ENCODE measurements at regions not wholly inside any gene's neighbourhood (a gene's known extent, or its start where the extent isn't known, plus 50 kb on each side); places are given as distances from the start of the nearest gene placed in this dataset.

- no peak for DNase-seq
These were observed 145.5 kb downstream of the C16orf95 start for GRCh38 chr16:87171723-87172122.

GRCh38 chr16:87172632-87173031 is 144.6 kb downstream of the C16orf95 start:
- DNase-seq, result no peak

GRCh38 chr16:87173294-87173893 is 143.8 kb downstream of the C16orf95 start:
- no peak for DNase-seq

- DNase-seq, result no peak
These were observed 143.1 kb downstream of the C16orf95 start for GRCh38 chr16:87174061-87174460.

- no peak for DNase-seq
These were observed 140.5 kb downstream of the C16orf95 start for GRCh38 chr16:87176735-87177134.

- no peak for DNase-seq
These were observed 139.5 kb downstream of the C16orf95 start for GRCh38 chr16:87177673-87178072.

GRCh38 chr16:87178177-87178863 is 138.9 kb downstream of the C16orf95 start:
- DNase-seq, result no peak

GRCh38 chr16:87178977-87179376 is 138.2 kb downstream of the C16orf95 start:
- no peak for DNase-seq

GRCh38 chr16:87180069-87180468 is 137.1 kb downstream of the C16orf95 start:
- DNase-seq, result no peak

- DNase-seq, result no peak
These were observed 134.4 kb downstream of the C16orf95 start for GRCh38 chr16:87182759-87183158.

GRCh38 chr16:87183647-87184046 is 133.5 kb downstream of the C16orf95 start:
- no peak for DNase-seq

- DNase-seq, result no peak
These were observed 131.9 kb downstream of the C16orf95 start for GRCh38 chr16:87185308-87185707.

- no peak for DNase-seq
These were observed 131.2 kb downstream of the C16orf95 start for GRCh38 chr16:87185983-87186382.

- DNase-seq, result no peak
These were observed 130.7 kb downstream of the C16orf95 start for GRCh38 chr16:87186446-87186845.

GRCh38 chr16:87186876-87187533 is 130.2 kb downstream of the C16orf95 start:
- no peak for DNase-seq

GRCh38 chr16:87188104-87188503 is 129.1 kb downstream of the C16orf95 start:
- no peak for DNase-seq

- no peak for DNase-seq
These were observed 127.8 kb downstream of the C16orf95 start for GRCh38 chr16:87189426-87189825.

- no peak for DNase-seq
These were observed 126.6 kb downstream of the C16orf95 start for GRCh38 chr16:87190288-87191230.

GRCh38 chr16:87192452-87193073 is 124.6 kb downstream of the C16orf95 start:
- DNase-seq, result no peak

- DNase-seq, result no peak
These were observed 123.0 kb downstream of the C16orf95 start for GRCh38 chr16:87194172-87194571.

GRCh38 chr16:87195161-87195560 is 122.0 kb downstream of the C16orf95 start:
- no peak for DNase-seq

- no peak for DNase-seq
These were observed 121.0 kb downstream of the C16orf95 start for GRCh38 chr16:87196231-87196630.

- DNase-seq, result no peak
These were observed 120.5 kb downstream of the C16orf95 start for GRCh38 chr16:87196661-87197060.
